Osteoblast (primary cell): ENCODE measurements at regions not wholly inside any gene's neighbourhood (a gene's known extent, or its start where the extent isn't known, plus 50 kb on each side); places are given as distances from the start of the nearest gene placed in this dataset.
"Not testable (repeated sequence)": the region's sequence is repeated elsewhere in the genome, so short reads cannot be mapped to it uniquely, and the experiment has no call there.

ENCODE experiments used
- DNase-seq: peaks from one replicate; pipeline ENCODE4 v3.0.0; 2011; ENCODE audit warnings: low spot score, mixed read lengths; ENCODE audit not compliant: insufficient read length; ENCODE audit errors: missing footprints
- H2AFZ ChIP-seq: 2 replicates; pipeline ENCODE4 v1.6.0; 2011; ENCODE audit warnings: mild to moderate bottlenecking, low read length
- H3K27ac ChIP-seq: 2 replicates; pipeline ENCODE4 v1.5.1; 2011; ENCODE audit warnings: mild to moderate bottlenecking, low read depth, low read length, moderate library complexity
- H3K27me3 ChIP-seq: 2 replicates; pipeline ENCODE4 v1.6.0; 2012; ENCODE audit warnings: mild to moderate bottlenecking, control low read depth, inconsistent platforms, low read length, moderate library complexity; ENCODE audit not compliant: insufficient read depth
- H3K36me3 ChIP-seq: 2 replicates; pipeline ENCODE4 v1.5.1; 2011; ENCODE audit warnings: mild to moderate bottlenecking, low read length, control low read depth, moderate library complexity; ENCODE audit not compliant: insufficient read depth
- H3K4me1 ChIP-seq: 2 replicates; pipeline ENCODE4 v1.5.1; 2011; ENCODE audit warnings: mild to moderate bottlenecking, low read length, control low read depth, moderate library complexity; ENCODE audit not compliant: insufficient read depth
- H3K4me2 ChIP-seq: 2 replicates; pipeline ENCODE4 v1.6.0; 2011; ENCODE audit warnings: mild to moderate bottlenecking, low read length; ENCODE audit not compliant: insufficient read depth
- H3K4me3 ChIP-seq: fragments of 200-600 bp; sonication (generic); 3 replicates; pipeline ENCODE4 v1.5.1; 2012; ENCODE audit warnings: mild to moderate bottlenecking, low read length, inconsistent platforms; ENCODE audit not compliant: insufficient read depth
- H3K79me2 ChIP-seq: 2 replicates; pipeline ENCODE4 v1.6.0; 2012; ENCODE audit warnings: mild to moderate bottlenecking, low read length, control low read depth, inconsistent platforms; ENCODE audit not compliant: insufficient read depth
- H3K9me3 ChIP-seq: 2 replicates; pipeline ENCODE4 v1.5.1; 2011; ENCODE audit warnings: low read depth, low read length, control low read depth
- H4K20me1 ChIP-seq: 2 replicates; pipeline ENCODE4 v1.6.0; 2012; ENCODE audit warnings: mild to moderate bottlenecking, low read length, control low read depth; ENCODE audit not compliant: insufficient read depth
- TF ChIP-seq, protein P1 (sequence below): IDR thresholded peaks from 2 replicates; pipeline ENCODE4 v1.5.1; 2011; ENCODE audit warnings: mild to moderate bottlenecking, low read depth, low read length, moderate library complexity; ENCODE audit errors: extremely low read depth

DNA sequence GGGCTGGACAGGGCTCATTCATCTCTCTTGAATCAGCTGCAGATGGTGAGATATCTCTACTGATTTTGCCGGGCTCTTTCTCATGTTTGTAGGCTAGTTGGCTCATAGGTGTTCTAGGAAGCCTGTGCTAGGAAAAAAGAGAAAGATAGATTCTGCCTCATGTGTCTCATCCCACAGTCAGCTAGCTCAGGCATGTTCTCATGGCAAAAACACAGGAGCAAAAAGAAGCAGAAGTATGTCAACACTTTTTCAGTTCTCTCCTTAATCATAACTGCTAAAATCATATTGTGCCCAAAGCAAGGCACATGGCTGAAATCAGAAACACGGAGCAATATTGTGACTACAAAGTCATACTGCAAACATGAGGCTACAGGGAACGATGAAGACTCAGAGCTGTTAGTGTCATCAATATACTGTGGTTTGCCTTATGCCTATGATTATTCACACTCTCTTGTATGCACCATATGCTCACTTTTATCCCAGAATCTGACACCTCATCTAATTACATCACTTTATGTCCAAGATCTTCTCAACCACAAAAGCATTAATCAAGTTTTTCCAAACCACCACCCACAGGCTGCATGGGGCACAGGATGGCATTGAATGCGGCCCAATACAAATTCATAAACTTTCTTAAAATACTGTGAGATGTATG, 571.9 kb upstream of the CNTNAP5 start:
- Histone ChIP-seq H2AFZ (no peak overlapping the region), H3K4me1 (no peaks in the 10 kb centered on the region), H3K27me3 (no peaks in the 10 kb centered on the region), H3K36me3 (no peaks in the 10 kb centered on the region), H4K20me1 (no peaks in the 10 kb centered on the region), H3K4me3 (no peak overlapping the region), H3K79me2 (no peaks in the 10 kb centered on the region), H3K4me2 (no peak overlapping the region), H3K9me3 (no peaks in the 10 kb centered on the region), H3K27ac (no peak overlapping the region)
- TF ChIP-seq, protein P1, sequence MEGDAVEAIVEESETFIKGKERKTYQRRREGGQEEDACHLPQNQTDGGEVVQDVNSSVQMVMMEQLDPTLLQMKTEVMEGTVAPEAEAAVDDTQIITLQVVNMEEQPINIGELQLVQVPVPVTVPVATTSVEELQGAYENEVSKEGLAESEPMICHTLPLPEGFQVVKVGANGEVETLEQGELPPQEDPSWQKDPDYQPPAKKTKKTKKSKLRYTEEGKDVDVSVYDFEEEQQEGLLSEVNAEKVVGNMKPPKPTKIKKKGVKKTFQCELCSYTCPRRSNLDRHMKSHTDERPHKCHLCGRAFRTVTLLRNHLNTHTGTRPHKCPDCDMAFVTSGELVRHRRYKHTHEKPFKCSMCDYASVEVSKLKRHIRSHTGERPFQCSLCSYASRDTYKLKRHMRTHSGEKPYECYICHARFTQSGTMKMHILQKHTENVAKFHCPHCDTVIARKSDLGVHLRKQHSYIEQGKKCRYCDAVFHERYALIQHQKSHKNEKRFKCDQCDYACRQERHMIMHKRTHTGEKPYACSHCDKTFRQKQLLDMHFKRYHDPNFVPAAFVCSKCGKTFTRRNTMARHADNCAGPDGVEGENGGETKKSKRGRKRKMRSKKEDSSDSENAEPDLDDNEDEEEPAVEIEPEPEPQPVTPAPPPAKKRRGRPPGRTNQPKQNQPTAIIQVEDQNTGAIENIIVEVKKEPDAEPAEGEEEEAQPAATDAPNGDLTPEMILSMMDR = no peak
- no peak for DNase-seq

GRCh38 chr2:123453772-123454171, 571.3 kb upstream of the CNTNAP5 start:
- TF ChIP-seq, protein P1 = no peak
- Histone ChIP-seq H3K27ac (no peak overlapping the region), H3K9me3 (no peaks in the 10 kb centered on the region), H4K20me1 (no peaks in the 10 kb centered on the region), H3K4me3 (no peak overlapping the region), H3K27me3 (no peaks in the 10 kb centered on the region), H3K4me2 (no peak overlapping the region), H3K36me3 (no peaks in the 10 kb centered on the region), H2AFZ (no peak overlapping the region), H3K79me2 (no peaks in the 10 kb centered on the region), H3K4me1 (no peaks in the 10 kb centered on the region)
- DNase-seq = no peak

- not testable (repeated sequence) for H3K36me3 ChIP-seq, H3K4me1 ChIP-seq, H4K20me1 ChIP-seq, H3K27me3 ChIP-seq, DNase-seq, H3K79me2 ChIP-seq, H3K4me2 ChIP-seq, H2AFZ ChIP-seq, H3K27ac ChIP-seq, H3K9me3 ChIP-seq, H3K4me3 ChIP-seq
Observed at GRCh38 chr2:123455234-123455633, 569.9 kb upstream of the CNTNAP5 start.

DNA sequence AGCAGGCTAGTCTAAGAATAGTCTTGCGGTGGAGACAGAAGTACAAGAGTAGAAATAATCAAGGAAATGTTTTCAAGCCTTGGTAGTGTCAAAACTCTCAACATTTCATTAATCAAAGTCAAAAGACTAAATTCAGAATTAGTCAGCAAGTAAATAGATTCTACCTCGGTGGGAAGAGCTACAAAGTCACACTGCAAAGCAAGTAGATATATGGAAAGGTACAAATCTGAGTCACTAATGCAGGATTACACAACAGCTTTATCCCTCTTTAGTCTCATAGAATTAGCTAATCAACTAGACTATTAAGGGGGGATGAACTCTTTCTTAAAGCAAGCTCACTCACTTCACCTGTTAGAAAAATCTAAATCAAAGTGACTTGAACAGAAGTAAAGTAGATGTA, 568.7 kb upstream of the CNTNAP5 start:
- H3K4me1 ChIP-seq = no peaks in the 10 kb centered on the region
- no peaks in the 10 kb centered on the region for H3K79me2 ChIP-seq
- H4K20me1 ChIP-seq = no peaks in the 10 kb centered on the region
- no peak overlapping the region for H2AFZ ChIP-seq
- H3K9me3 ChIP-seq = no peaks in the 10 kb centered on the region
- TF ChIP-seq, protein P1 = no peak
- no peaks in the 10 kb centered on the region for H3K27me3 ChIP-seq
- no peak overlapping the region for H3K4me3 ChIP-seq
- H3K36me3 ChIP-seq = no peaks in the 10 kb centered on the region
- no peak overlapping the region for H3K27ac ChIP-seq
- no peak overlapping the region for H3K4me2 ChIP-seq
- no peak for DNase-seq
